ENCODE measurements at regions not wholly inside any gene's neighbourhood (a gene's known extent, or its start where the extent isn't known, plus 50 kb on each side); places are given as distances from the start of the nearest gene placed in this dataset.

GRCh38 chr6:133768656-133769295 is 120.1 kb upstream of the TCF21 start:
- TF ChIP-seq, protein P1, sequence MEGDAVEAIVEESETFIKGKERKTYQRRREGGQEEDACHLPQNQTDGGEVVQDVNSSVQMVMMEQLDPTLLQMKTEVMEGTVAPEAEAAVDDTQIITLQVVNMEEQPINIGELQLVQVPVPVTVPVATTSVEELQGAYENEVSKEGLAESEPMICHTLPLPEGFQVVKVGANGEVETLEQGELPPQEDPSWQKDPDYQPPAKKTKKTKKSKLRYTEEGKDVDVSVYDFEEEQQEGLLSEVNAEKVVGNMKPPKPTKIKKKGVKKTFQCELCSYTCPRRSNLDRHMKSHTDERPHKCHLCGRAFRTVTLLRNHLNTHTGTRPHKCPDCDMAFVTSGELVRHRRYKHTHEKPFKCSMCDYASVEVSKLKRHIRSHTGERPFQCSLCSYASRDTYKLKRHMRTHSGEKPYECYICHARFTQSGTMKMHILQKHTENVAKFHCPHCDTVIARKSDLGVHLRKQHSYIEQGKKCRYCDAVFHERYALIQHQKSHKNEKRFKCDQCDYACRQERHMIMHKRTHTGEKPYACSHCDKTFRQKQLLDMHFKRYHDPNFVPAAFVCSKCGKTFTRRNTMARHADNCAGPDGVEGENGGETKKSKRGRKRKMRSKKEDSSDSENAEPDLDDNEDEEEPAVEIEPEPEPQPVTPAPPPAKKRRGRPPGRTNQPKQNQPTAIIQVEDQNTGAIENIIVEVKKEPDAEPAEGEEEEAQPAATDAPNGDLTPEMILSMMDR (IDR thresholded peaks at IDR 0.05), result no peak
- TF ChIP-seq ZFX (IDR thresholded peaks at IDR 0.05; ENCODE audit: borderline replicate concordance), result no peak

GRCh38 chr6:133769463-133769862 is 119.5 kb upstream of the TCF21 start:
- no peak overlapping the region for H3K27ac ChIP-seq
- no peak for TF ChIP-seq ZFX (IDR thresholded peaks at IDR 0.05; ENCODE audit: borderline replicate concordance)
- TF ChIP-seq, protein P1 (IDR thresholded peaks at IDR 0.05), result no peak

More at GRCh38 chr6:133768656-133769295, 120.1 kb upstream of the TCF21 start:
- H3K27ac ChIP-seq, result no peak overlapping the region

- TF ChIP-seq, protein P1 (IDR thresholded peaks at IDR 0.05), result no peak
- TF ChIP-seq ZFX (IDR thresholded peaks at IDR 0.05; ENCODE audit: borderline replicate concordance), result no peak
- no peak overlapping the region for H3K27ac ChIP-seq
Measured at GRCh38 chr6:133772567-133772966, 116.3 kb upstream of the TCF21 start.

DNA sequence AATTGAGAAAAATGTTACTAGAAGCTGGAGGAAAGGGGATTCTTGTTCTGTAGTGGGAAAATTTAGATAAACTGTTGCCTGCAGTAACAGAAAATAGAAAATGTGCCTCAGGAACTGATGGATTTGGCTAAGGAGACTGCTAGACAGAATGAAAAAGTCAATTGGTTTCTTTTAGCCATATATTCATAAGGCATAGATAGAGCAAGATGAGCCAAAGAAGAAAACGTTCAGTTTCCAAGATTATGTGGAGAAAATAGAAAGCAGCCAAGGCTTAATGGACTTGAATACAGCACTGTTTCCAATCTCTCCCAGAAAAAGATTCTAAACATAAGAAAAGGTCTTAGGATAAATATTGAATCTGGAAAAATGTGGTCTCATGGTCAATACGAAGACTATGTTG is 115.1 kb upstream of the TCF21 start:
- TF ChIP-seq ZFX (IDR thresholded peaks at IDR 0.05; ENCODE audit: borderline replicate concordance), result no peak
- TF ChIP-seq, protein P1 (IDR thresholded peaks at IDR 0.05), result no peak
- no peak overlapping the region for H3K27ac ChIP-seq

- TF ChIP-seq ZFX (IDR thresholded peaks at IDR 0.05; ENCODE audit: borderline replicate concordance), result no peak
- TF ChIP-seq, protein P1 (IDR thresholded peaks at IDR 0.05), result no peak
- no peak overlapping the region for H3K27ac ChIP-seq
Measured at GRCh38 chr6:133774356-133774755, 114.6 kb upstream of the TCF21 start.

- H3K27ac ChIP-seq, result no peak overlapping the region
- TF ChIP-seq ZFX (IDR thresholded peaks at IDR 0.05; ENCODE audit: borderline replicate concordance), result no peak
- TF ChIP-seq, protein P1 (IDR thresholded peaks at IDR 0.05), result no peak
Measured at GRCh38 chr6:133778414-133779130, 110.3 kb upstream of the TCF21 start.
